ENCODE measurements at regions not wholly inside any gene's neighbourhood (a gene's known extent, or its start where the extent isn't known, plus 50 kb on each side); places are given as distances from the start of the nearest gene placed in this dataset.

DNA sequence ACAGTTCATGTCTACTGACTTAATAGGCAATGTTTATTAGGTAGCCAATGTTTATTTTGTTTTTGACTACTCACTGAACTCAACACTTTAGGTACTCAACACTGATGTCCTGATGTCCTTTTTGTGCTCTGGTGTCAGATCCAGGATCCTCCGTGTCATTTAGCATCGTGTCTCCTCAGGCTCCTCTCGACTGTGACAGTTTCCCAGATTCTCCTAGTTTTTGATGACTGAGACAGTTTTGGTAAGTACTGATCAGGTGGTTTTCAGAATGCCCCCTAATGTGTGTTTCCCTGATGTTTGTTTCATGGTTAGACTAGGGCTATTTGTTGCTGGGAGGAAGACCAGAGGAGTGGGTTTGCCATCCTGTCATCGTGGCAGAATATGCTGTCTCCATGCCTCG lies 719.7 kb upstream of the SOX11 start:
- intact Hi-C loops (cut with DNase I) = no loop called here
- TF ChIP-seq, protein P1, sequence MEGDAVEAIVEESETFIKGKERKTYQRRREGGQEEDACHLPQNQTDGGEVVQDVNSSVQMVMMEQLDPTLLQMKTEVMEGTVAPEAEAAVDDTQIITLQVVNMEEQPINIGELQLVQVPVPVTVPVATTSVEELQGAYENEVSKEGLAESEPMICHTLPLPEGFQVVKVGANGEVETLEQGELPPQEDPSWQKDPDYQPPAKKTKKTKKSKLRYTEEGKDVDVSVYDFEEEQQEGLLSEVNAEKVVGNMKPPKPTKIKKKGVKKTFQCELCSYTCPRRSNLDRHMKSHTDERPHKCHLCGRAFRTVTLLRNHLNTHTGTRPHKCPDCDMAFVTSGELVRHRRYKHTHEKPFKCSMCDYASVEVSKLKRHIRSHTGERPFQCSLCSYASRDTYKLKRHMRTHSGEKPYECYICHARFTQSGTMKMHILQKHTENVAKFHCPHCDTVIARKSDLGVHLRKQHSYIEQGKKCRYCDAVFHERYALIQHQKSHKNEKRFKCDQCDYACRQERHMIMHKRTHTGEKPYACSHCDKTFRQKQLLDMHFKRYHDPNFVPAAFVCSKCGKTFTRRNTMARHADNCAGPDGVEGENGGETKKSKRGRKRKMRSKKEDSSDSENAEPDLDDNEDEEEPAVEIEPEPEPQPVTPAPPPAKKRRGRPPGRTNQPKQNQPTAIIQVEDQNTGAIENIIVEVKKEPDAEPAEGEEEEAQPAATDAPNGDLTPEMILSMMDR (IDR thresholded peaks at IDR 0.05) = no peak
- H3K36me3 ChIP-seq = no peaks in the 10 kb centered on the region
- no peak for ATAC-seq
- no peaks in the 10 kb centered on the region for H3K4me1 ChIP-seq
- H3K27ac ChIP-seq = no peak overlapping the region
- no peak overlapping the region for H3K4me3 ChIP-seq
- H3K27me3 ChIP-seq = no peaks in the 10 kb centered on the region
- no peaks in the 10 kb centered on the region for H3K9me3 ChIP-seq
- DNase-seq = no peak

DNA sequence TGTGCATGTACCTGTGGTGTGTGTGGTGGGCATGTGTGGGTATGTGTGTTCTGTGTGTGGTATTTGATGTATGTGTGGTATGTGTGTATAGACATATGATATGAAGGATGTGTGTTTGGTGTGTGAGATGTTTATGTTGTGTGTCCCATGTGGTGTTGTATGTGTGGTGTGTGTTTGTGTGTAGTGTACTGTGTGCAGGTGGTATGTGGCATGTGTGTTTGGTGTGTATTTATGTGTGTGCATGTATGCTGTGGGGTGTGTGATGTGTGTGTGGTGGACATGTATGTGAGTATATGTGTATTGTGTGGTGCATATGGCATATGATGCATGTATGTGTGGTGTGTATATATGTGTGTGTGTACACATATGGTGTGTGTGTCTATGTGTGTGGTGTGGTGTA lies 718.8 kb upstream of the SOX11 start:
- Histone ChIP-seq H3K27me3 (no peaks in the 10 kb centered on the region), H3K4me1 (no peaks in the 10 kb centered on the region), H3K36me3 (no peaks in the 10 kb centered on the region), H3K27ac (no peak overlapping the region), H3K4me3 (no peak overlapping the region), H3K9me3 (no peaks in the 10 kb centered on the region)
- intact Hi-C loops (cut with DNase I) = no loop called here
- TF ChIP-seq, protein P1 (IDR thresholded peaks at IDR 0.05) = no peak
- DNase-seq (no peak), ATAC-seq (no peak)

DNA sequence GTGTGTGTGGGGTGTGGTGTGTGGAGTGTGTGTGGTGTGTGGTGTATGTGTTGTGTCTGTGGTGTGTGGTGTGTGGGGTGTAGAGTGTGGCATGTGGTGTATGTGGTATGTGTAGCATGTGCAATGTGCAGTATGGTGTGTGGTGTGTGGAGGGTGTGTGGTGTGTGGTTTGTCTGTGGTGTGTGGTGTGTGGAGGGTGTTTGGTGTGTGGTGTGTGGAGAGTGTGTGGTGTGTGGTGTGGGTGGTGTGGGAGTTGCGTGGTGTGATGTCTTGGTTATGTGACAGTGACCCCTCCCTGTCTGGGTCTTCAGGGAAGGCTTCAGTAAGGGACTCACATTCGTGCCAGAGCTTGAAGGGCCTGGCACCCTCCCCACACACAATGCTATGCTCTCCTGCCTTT lies 718.2 kb upstream of the SOX11 start:
- ATAC-seq (peak; percentile 77), DNase-seq (no peak)
- Histone ChIP-seq H3K27me3 (no peaks in the 10 kb centered on the region), H3K4me3 (no peak overlapping the region), H3K36me3 (no peaks in the 10 kb centered on the region), H3K27ac (no peak overlapping the region), H3K9me3 (no peaks in the 10 kb centered on the region), H3K4me1 (no peaks in the 10 kb centered on the region)
- TF ChIP-seq, protein P1 (IDR thresholded peaks at IDR 0.05) = no peak
- intact Hi-C loops (cut with DNase I) = no loop called here

DNA sequence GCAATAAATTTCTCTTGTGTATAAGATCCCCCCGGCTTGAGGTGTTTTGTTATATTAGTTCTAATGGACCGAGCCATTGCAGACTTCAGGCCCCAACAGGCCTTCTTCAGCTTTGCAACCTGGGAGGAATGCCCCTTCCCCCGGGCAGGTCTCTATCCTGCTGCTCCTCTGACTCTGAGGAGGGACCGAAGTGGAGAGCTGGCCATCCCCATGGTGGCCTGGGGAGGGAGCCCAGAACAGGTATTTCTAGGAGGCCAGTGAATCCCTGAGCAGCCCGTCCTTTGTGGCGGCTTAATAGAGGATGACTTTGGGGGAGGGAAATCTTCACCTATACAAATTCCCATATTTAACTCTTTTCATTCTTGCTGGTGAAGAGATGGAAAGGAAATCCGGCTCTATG lies 715.8 kb upstream of the SOX11 start:
- intact Hi-C loops (cut with DNase I) = no loop called here
- DNase-seq = no peak
- TF ChIP-seq, protein P1 (IDR thresholded peaks at IDR 0.05) = no peak
- H3K36me3 ChIP-seq = no peaks in the 10 kb centered on the region
- ATAC-seq = no peak
- no peak overlapping the region for H3K4me3 ChIP-seq
- H3K27ac ChIP-seq = no peak overlapping the region
- H3K9me3 ChIP-seq = no peaks in the 10 kb centered on the region
- no peaks in the 10 kb centered on the region for H3K27me3 ChIP-seq
- no peaks in the 10 kb centered on the region for H3K4me1 ChIP-seq

DNA sequence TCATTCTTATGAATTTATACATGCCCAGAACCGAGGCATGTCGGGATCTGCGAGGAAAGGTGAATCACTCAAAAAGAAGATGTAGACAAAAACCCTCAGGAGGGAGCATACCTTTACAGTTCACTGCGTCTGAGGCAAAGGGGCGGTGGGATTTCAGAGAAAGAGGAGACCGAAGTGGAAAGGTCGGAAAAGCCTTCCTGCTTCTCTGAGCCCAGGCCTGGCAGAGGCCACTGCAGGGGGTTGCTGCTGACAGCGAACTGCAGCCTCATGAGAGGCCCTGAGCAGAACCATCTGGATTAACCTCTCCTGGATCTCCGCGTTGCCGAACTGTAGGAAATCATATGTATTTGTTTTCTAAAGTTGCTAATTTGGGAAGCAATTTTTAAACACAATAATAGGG lies 713.1 kb upstream of the SOX11 start:
- intact Hi-C loops (cut with DNase I) = no loop called here
- H3K36me3 ChIP-seq = no peaks in the 10 kb centered on the region
- H3K27ac ChIP-seq = no peak overlapping the region
- no peaks in the 10 kb centered on the region for H3K27me3 ChIP-seq
- no peaks in the 10 kb centered on the region for H3K4me1 ChIP-seq
- TF ChIP-seq, protein P1 (IDR thresholded peaks at IDR 0.05) = no peak
- H3K9me3 ChIP-seq = no peaks in the 10 kb centered on the region
- no peak overlapping the region for H3K4me3 ChIP-seq
- DNase-seq (no peak), ATAC-seq (no peak)

DNA sequence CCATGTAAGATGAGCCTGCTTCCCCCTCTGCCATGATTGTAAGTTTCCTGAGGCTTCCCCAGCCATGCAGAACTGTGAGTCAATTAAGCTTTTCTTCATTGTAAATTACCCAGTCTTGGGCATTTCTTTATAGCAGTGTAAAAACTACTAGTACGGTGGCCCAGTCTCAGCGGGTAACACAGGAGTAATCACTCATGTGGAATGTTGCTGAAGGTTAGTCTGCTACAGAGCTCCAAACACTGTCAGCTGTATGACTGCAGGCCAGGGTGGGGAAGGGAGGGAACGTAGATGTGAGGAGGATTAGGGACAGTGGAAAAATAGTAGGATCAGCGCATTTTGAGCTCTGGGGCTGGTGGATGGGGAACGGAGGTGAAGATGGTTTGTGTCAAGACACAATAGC lies 711.2 kb upstream of the SOX11 start:
- no peaks in the 10 kb centered on the region for H3K4me1 ChIP-seq
- no peaks in the 10 kb centered on the region for H3K27me3 ChIP-seq
- TF ChIP-seq, protein P1 (IDR thresholded peaks at IDR 0.05) = no peak
- no peaks in the 10 kb centered on the region for H3K36me3 ChIP-seq
- no peaks in the 10 kb centered on the region for H3K9me3 ChIP-seq
- DNase-seq = no peak
- intact Hi-C loops (cut with DNase I) = no loop called here
- no peak overlapping the region for H3K27ac ChIP-seq
- H3K4me3 ChIP-seq = no peak overlapping the region
- no peak for ATAC-seq

Measured in upper lobe of right lung (tissue), 1 donor.